Epithelial cell of proximal tubule (primary cell): ENCODE measurements at regions not wholly inside any gene's neighbourhood (a gene's known extent, or its start where the extent isn't known, plus 50 kb on each side); places are given as distances from the start of the nearest gene placed in this dataset.

Experiments
- DNase-seq: peaks from one replicate; pipeline ENCODE4 v3.0.0-alpha.2; 2011; ENCODE audit warnings: low read depth
- H3K4me3 ChIP-seq: 2 replicates; pipeline ENCODE4 v1.5.1; 2011; ENCODE audit warnings: low read depth, mild to moderate bottlenecking, low read length
- TF ChIP-seq, protein P1 (sequence below): conservative IDR thresholded peaks from 2 replicates; pipeline ENCODE4 v1.5.1; 2012; ENCODE audit warnings: low read depth, mild to moderate bottlenecking, low read length

DNA sequence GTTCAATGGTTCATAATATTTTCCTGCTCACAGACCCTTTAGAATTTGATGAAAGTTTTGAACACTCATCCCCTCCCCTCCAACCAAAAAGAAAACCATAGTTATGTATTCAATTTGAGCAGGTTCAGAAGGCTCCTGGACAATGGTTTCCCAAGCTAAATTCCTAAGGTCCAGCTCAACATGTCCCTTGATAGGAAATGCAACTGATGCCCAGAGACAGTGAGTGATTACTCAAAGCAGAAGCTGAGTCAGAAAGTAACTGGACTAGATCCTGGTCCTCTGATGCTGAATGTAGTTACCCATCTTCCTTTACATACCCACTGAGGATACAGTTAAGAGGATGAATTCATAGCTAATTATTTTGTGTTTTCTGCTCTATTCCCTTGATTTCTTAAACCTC is 218.9 kb upstream of the NCKAP5 start:
- TF ChIP-seq, protein P1, sequence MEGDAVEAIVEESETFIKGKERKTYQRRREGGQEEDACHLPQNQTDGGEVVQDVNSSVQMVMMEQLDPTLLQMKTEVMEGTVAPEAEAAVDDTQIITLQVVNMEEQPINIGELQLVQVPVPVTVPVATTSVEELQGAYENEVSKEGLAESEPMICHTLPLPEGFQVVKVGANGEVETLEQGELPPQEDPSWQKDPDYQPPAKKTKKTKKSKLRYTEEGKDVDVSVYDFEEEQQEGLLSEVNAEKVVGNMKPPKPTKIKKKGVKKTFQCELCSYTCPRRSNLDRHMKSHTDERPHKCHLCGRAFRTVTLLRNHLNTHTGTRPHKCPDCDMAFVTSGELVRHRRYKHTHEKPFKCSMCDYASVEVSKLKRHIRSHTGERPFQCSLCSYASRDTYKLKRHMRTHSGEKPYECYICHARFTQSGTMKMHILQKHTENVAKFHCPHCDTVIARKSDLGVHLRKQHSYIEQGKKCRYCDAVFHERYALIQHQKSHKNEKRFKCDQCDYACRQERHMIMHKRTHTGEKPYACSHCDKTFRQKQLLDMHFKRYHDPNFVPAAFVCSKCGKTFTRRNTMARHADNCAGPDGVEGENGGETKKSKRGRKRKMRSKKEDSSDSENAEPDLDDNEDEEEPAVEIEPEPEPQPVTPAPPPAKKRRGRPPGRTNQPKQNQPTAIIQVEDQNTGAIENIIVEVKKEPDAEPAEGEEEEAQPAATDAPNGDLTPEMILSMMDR: no peak
- no peak for DNase-seq
- no peak overlapping the region for H3K4me3 ChIP-seq

- H3K4me3 ChIP-seq: no peak overlapping the region
- TF ChIP-seq, protein P1: no peak
- DNase-seq: no peak
Observed at GRCh38 chr2:133787651-133788050, 219.4 kb upstream of the NCKAP5 start.

- TF ChIP-seq, protein P1: no peak
- DNase-seq: no peak
- H3K4me3 ChIP-seq: no peak overlapping the region
Observed at GRCh38 chr2:133788386-133788785, 220.1 kb upstream of the NCKAP5 start.

GRCh38 chr2:133789743-133790142 is 221.5 kb upstream of the NCKAP5 start:
- H3K4me3 ChIP-seq: no peak overlapping the region
- TF ChIP-seq, protein P1: no peak
- DNase-seq: no peak

- TF ChIP-seq, protein P1: no peak
- no peak overlapping the region for H3K4me3 ChIP-seq
- no peak for DNase-seq
Observed at GRCh38 chr2:133790711-133791110, 222.4 kb upstream of the NCKAP5 start.

- no peak overlapping the region for H3K4me3 ChIP-seq
- DNase-seq: no peak
- TF ChIP-seq, protein P1: no peak
Observed at GRCh38 chr2:133791191-133791590, 222.9 kb upstream of the NCKAP5 start.

DNA sequence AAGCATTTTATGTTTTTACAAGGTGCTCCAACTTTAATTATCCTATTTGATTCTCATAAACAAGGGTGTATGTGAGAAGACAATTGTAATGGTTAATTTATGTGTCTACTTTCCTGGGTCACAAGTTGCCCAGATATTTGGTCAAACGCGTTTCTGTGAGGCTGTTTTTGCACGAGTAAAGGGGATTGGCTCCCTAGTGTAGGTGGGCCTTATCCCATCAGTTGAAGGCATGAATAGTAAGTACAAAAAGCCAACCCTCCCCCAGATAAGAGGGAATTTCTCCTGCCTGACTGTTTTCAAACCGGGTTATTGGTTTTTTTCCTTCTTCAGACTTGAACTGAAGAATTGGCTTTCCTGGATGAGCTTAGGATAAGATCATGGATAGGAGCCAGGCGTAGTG is 224.0 kb upstream of the NCKAP5 start:
- no peak overlapping the region for H3K4me3 ChIP-seq
- DNase-seq: no peak
- TF ChIP-seq, protein P1: no peak
